Choroid plexus epithelial cell (primary cell): ENCODE measurements at regions not wholly inside any gene's neighbourhood (a gene's known extent, or its start where the extent isn't known, plus 50 kb on each side); places are given as distances from the start of the nearest gene placed in this dataset.
"Not testable (repeated sequence)": the region's sequence is repeated elsewhere in the genome, so short reads cannot be mapped to it uniquely, and the experiment has no call there.

ENCODE experiments used
- DNase-seq: peaks from one replicate; pipeline ENCODE4 v3.0.0-alpha.2; 2010; ENCODE audit warnings: low read depth
- H3K4me3 ChIP-seq: 2 replicates; pipeline ENCODE4 v1.5.1; 2011; ENCODE audit warnings: low read depth, mild to moderate bottlenecking, control low read depth, low read length, moderate library complexity
- CTCF ChIP-seq: conservative IDR thresholded peaks from 2 replicates; pipeline ENCODE4 v1.5.1; 2011; ENCODE audit warnings: low read depth, mild to moderate bottlenecking, control low read depth, inconsistent platforms, low read length, moderate library complexity

DNA sequence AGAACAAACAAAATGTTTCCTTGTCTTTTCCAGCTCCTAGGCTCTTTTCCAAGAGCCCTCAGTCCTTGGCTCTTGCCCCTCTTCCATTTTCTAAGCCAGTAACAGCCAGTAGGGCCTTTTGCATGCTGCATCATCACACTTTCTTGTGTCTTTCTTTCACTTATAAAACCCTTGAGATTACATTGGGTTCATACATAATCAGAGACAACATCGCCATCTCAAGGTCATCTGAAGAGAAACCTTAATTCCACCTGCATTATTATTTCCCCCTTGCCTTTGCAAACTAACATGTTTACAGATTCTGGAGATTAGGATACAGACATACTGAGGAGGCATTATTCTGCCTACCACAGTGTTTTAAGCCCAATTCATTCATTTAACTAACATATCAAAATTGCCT is 697.3 kb downstream of the TRIB2 start:
- no peak for TF ChIP-seq CTCF
- no peak overlapping the region for H3K4me3 ChIP-seq
- no peak for DNase-seq

DNA sequence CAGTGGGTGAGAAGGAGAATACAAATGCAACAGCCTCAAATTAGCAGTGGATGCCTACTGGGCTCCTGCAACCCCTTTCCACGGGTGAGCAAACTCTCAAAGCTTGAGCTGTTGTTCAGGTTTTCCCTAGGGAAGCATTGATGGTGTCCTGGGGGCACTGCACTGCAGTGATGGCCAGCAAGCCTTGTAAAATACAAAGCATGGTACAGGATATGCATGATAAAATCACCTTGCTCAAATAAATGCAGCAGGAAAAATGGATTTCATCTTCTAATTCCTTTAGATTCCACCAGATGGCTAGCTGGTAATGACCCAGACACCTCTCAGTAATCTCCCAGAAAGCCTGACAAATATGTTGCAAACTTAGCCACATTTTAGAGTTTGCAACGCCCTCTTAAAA is 698.2 kb downstream of the TRIB2 start:
- H3K4me3 ChIP-seq = no peak overlapping the region
- no peak for DNase-seq
- no peak for TF ChIP-seq CTCF

DNA sequence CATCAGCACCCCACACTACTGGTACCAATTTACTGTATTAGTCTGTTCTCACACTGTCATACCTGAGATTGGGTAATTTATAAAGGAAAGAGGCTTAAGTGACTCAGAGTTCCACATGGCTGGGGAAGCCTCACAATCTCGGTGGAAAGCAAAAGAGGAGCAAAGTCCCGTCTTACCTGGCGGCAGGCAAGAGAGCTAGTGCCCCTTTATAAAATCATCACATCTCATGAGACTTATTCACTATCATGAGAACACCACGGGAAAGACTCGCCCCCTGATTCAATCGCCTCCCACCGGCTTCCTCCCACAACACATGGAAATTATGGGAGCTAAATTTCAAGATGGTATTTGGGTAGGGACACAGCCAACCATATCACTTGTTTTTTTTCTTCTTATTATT is 717.2 kb downstream of the TRIB2 start:
- H3K4me3 ChIP-seq = no peak overlapping the region
- no peak for DNase-seq
- TF ChIP-seq CTCF = no peak

- not testable (repeated sequence) for H3K4me3 ChIP-seq, DNase-seq
Observed at GRCh38 chr2:13443554-13444261, 727.0 kb downstream of the TRIB2 start.

GRCh38 chr2:13462464-13462863 is 745.7 kb downstream of the TRIB2 start:
- DNase-seq = no peak
- TF ChIP-seq CTCF = no peak
- no peak overlapping the region for H3K4me3 ChIP-seq

GRCh38 chr2:13466076-13466475 is 749.3 kb downstream of the TRIB2 start:
- TF ChIP-seq CTCF = no peak
- no peak overlapping the region for H3K4me3 ChIP-seq
- DNase-seq = no peak

DNA sequence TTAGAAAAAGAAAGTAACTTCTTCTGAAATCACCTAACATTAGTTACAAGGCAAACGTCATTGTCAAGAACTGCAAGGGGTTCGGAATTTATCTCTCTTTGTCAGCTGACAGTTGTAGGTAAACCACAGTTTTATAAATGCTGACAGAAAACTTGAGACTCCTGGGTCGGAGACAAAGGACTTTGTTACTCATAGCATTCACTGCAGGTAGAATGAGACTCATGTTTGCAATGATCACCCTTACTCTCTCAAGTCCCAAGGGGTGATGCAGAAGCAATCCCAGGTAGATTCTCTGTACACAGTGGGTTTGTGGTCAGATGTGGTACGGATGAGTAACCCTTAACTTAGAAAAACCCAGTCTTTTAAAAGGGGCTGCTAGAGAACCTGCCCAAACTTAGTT is 757.8 kb downstream of the TRIB2 start:
- no peak for DNase-seq
- TF ChIP-seq CTCF = no peak
- no peak overlapping the region for H3K4me3 ChIP-seq
